ENCODE measurements at regions not wholly inside any gene's neighbourhood (a gene's known extent, or its start where the extent isn't known, plus 50 kb on each side); places are given as distances from the start of the nearest gene placed in this dataset.

DNA sequence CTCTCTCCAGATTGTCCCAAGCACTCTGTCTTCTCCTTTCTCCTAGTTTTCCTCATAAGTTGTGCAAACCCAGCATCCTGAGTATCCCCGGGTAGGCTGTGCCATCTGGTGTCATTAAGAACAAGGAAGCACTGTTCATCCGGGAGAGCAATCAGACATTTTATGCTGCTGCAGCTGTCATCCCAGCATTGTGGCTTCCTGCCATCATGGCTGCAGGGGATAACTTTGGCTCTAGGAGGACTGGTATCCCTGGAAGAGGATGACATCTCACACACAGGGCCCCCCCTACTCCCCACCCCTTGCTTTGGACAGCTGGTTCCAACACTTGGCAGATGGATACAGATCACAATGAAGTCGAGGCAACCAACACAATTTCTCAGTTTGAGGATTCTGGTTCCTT is 1195.1 kb upstream of the MAP3K7 start:
- TF ChIP-seq CTCF (IDR thresholded peaks at IDR 0.05; ENCODE audit: low read depth, low read length) (no peak), POLR2A (IDR thresholded peaks at IDR 0.05; ENCODE audit: extremely low read depth, insufficient read length) (no peak)
